ENCODE measurements at regions not wholly inside any gene's neighbourhood (a gene's known extent, or its start where the extent isn't known, plus 50 kb on each side); places are given as distances from the start of the nearest gene placed in this dataset.

DNA sequence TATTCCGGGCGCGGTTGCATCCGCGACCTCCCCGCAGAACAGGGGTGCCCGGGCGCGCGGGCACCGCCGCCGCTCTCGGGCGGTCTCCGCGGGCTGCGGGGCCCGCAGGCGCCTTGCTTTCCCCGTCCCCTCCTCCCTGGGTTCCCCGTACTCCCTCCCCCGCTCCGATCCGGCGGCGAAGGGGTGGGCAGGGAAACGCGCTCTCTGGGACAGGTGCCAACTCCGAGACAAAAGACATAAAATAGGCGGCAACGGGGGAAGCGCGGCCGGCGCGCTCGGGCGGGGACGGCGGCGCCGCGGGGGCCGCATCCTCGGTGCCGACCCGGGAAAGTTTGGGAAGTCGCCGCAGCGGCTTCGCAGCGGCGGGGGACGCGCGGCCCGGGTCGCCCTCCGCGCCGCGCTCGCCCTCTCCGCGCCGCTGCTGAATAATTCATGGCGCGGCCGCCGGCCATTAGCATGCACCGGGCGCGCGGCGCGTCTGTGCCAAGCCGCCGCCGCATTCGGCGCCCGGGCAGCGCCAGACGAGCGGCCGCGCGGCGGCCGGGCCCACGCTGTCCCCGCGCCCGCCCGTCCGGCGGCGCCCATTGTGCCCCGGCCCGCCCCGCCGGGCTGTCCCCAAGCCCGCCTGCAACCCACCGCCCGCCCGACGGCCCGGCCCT lies 78.7 kb upstream of the PPARA start:
- Histone ChIP-seq H3K4me1 (ENCODE audit: control insufficient read depth, insufficient read depth, low read length) (no peaks in the 10 kb centered on the region), H3K27ac (ENCODE audit: low read depth, low read length) (peak overlapping the region; percentile 70), H3K4me3 (ENCODE audit: low read length) (peak overlapping the region; percentile 58), H3K9ac (ENCODE audit: extremely low read depth, low read length, poor library complexity, severe bottlenecking) (no peak overlapping the region), H3K36me3 (ENCODE audit: control insufficient read depth, insufficient read depth, low read length) (no peaks in the 10 kb centered on the region), H3K27me3 (ENCODE audit: control insufficient read depth, insufficient read depth, low read length, poor library complexity, severe bottlenecking) (peaks cover 81% of the 10 kb centered on the region), H3K9me3 (ENCODE audit: control insufficient read depth, low read length) (no peaks in the 10 kb centered on the region)
- Mint-ChIP-seq H3K27ac (no peak overlapping the region), H3K4me1 (no peaks in the 10 kb centered on the region), H3K4me3 (peak overlapping the region; percentile 52), H3K27me3 (ENCODE audit: insufficient read depth) (peaks cover 64% of the 10 kb centered on the region), H3K36me3 (ENCODE audit: low read depth) (peaks cover 2% of the 10 kb centered on the region), H3K9me3 (no peaks in the 10 kb centered on the region)
- TF ChIP-seq, protein P1, sequence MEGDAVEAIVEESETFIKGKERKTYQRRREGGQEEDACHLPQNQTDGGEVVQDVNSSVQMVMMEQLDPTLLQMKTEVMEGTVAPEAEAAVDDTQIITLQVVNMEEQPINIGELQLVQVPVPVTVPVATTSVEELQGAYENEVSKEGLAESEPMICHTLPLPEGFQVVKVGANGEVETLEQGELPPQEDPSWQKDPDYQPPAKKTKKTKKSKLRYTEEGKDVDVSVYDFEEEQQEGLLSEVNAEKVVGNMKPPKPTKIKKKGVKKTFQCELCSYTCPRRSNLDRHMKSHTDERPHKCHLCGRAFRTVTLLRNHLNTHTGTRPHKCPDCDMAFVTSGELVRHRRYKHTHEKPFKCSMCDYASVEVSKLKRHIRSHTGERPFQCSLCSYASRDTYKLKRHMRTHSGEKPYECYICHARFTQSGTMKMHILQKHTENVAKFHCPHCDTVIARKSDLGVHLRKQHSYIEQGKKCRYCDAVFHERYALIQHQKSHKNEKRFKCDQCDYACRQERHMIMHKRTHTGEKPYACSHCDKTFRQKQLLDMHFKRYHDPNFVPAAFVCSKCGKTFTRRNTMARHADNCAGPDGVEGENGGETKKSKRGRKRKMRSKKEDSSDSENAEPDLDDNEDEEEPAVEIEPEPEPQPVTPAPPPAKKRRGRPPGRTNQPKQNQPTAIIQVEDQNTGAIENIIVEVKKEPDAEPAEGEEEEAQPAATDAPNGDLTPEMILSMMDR (conservative IDR thresholded peaks at IDR 0.05) = no peak
- peak; percentile 74 for DNase-seq
- WGBS, 2 experiments (ENCODE audit: insufficient coverage in 1 of 2, insufficient read length in 1 of 2) = 0 to 1% methylated on average over 28 to 109 of the region's 109 CpGs

DNA sequence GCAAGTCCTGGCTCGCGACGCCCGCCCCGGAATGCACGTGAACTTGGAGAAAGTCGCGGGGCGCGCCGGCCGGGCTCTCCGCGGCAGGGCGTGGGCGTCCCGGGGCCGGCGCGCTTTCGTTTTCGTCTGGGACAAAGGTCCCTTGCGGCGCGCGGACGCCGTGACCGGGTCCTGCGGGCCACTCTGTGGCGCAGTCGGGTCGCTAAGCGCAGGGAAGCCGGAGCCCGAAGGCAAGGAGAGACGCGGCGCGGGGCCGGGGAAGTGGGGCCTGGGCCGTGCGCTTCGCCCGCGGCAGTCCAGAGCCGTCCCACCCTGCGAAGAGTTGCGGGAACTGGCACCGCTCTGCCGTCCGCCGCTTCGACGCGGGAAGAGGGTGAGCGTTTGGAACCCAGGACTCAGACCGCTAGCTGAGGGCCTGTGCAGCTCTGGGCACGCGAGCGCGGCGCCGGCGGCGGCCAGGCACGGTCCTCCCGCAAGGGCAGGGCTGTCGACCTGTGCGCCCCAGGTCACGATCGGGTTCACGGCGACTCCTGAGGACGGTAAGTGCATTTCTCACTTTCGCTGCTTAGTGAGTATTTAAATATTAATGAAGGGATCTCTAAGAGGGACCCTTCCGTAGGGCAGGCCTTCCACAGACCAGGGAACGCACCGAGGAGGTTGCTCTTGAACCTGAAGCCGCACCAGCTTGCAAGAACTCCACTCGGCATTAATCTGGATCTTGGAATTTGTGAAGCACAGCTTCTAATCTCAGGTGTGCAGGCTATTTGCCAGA lies 78.0 kb upstream of the PPARA start:
- TF ChIP-seq, protein P1 (conservative IDR thresholded peaks at IDR 0.05) = no peak
- Mint-ChIP-seq H3K9me3 (no peaks in the 10 kb centered on the region), H3K36me3 (ENCODE audit: low read depth) (peaks cover 2% of the 10 kb centered on the region), H3K4me1 (no peaks in the 10 kb centered on the region), H3K27me3 (ENCODE audit: insufficient read depth) (peaks cover 60% of the 10 kb centered on the region), H3K4me3 (peak overlapping the region; percentile 34), H3K27ac (no peak overlapping the region)
- DNase-seq = peak; percentile 75
- no peaks in the 10 kb centered on the region for H3K4me1 ChIP-seq (ENCODE audit: control insufficient read depth, insufficient read depth, low read length)
- H3K27ac ChIP-seq (ENCODE audit: low read depth, low read length) = no peak overlapping the region
- H3K9me3 ChIP-seq (ENCODE audit: control insufficient read depth, low read length) = no peaks in the 10 kb centered on the region
- peaks cover 74% of the 10 kb centered on the region for H3K27me3 ChIP-seq (ENCODE audit: control insufficient read depth, insufficient read depth, low read length, poor library complexity, severe bottlenecking)
- no peak overlapping the region for H3K4me3 ChIP-seq (ENCODE audit: low read length)
- H3K36me3 ChIP-seq (ENCODE audit: control insufficient read depth, insufficient read depth, low read length) = no peaks in the 10 kb centered on the region
- 9% methylated on average over 49 to 81 of the region's 81 CpGs for WGBS, 2 experiments (ENCODE audit: insufficient coverage in 1 of 2, insufficient read length in 1 of 2)
- H3K9ac ChIP-seq (ENCODE audit: extremely low read depth, low read length, poor library complexity, severe bottlenecking) = no peak overlapping the region

DNA sequence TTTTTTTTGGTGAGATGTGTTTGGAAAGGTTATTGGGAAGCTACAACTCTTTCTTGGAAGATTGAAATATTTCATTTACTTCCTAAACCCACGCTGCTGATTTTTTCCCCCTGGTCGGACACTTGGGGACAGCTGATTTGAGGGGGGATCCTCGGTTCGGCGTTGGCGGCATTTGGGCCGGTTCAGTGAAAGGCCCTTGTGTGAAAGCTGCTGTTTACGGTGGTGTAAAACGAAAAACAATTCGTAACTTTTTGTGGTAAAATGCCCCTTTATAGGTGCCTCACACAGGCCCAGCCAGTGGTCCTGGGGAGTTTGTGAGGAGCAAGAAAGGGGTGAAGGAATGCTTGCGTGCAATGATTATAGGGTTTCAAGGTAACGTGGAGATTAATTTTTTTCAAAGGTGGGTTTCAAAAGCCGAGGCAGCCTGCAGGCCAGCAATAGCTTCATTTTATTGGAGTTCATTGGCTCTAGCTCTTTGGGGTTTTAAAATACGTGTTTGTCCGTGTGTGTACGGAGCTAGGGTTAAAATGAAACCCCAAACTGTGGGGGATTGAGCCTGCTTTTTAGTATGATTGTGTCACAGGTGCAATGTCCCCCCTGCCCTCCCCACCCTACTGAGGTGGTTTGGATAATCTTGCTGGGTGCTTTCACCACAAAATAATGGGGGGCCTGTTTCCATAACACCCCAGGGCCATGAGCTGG lies 77.2 kb upstream of the PPARA start:
- Mint-ChIP-seq H3K4me3 (peak overlapping the region; percentile 34), H3K27ac (no peak overlapping the region), H3K36me3 (ENCODE audit: low read depth) (peaks cover 2% of the 10 kb centered on the region), H3K4me1 (no peaks in the 10 kb centered on the region), H3K27me3 (ENCODE audit: insufficient read depth) (peaks cover 53% of the 10 kb centered on the region), H3K9me3 (no peaks in the 10 kb centered on the region)
- peaks cover 66% of the 10 kb centered on the region for H3K27me3 ChIP-seq (ENCODE audit: control insufficient read depth, insufficient read depth, low read length, poor library complexity, severe bottlenecking)
- TF ChIP-seq, protein P1 (conservative IDR thresholded peaks at IDR 0.05) = no peak
- no peak overlapping the region for H3K9ac ChIP-seq (ENCODE audit: extremely low read depth, low read length, poor library complexity, severe bottlenecking)
- no peaks in the 10 kb centered on the region for H3K36me3 ChIP-seq (ENCODE audit: control insufficient read depth, insufficient read depth, low read length)
- WGBS, 2 experiments (ENCODE audit: insufficient coverage in 1 of 2, insufficient read length in 1 of 2) = 92 to 94% methylated on average over 12 to 16 of the region's 16 CpGs
- no peaks in the 10 kb centered on the region for H3K4me1 ChIP-seq (ENCODE audit: control insufficient read depth, insufficient read depth, low read length)
- H3K9me3 ChIP-seq (ENCODE audit: control insufficient read depth, low read length) = no peaks in the 10 kb centered on the region
- DNase-seq = no peak
- no peak overlapping the region for H3K4me3 ChIP-seq (ENCODE audit: low read length)
- no peak overlapping the region for H3K27ac ChIP-seq (ENCODE audit: low read depth, low read length)

Measured in endodermal cell (in vitro differentiated cells).